GM23248 (cell line): ENCODE measurements at regions not wholly inside any gene's neighbourhood (a gene's known extent, or its start where the extent isn't known, plus 50 kb on each side); places are given as distances from the start of the nearest gene placed in this dataset.

Experiments used
- EZH2 ChIP-seq: fragments of 200-600 bp; sonication (generic); IDR thresholded peaks from 2 replicates; pipeline ENCODE4 v1.6.1; 2018; ENCODE audit warnings: antibody characterized with exemption, mild to moderate bottlenecking; ENCODE audit not compliant: insufficient read depth, poor library complexity, severe bottlenecking
- EZH2phosphoT487 ChIP-seq: fragments of 200-600 bp; sonication (generic); IDR thresholded peaks from 2 replicates; pipeline ENCODE4 v1.6.1; 2018; ENCODE audit warnings: antibody characterized with exemption, moderate library complexity, mild to moderate bottlenecking, low read depth; ENCODE audit not compliant: insufficient read depth

GRCh38 chr9:80086822-80087345, 515.1 kb downstream of the TLE4 start:
- no peak for TF ChIP-seq EZH2
- TF ChIP-seq EZH2phosphoT487 = no peak
